H1 (cell line): ENCODE measurements at regions not wholly inside any gene's neighbourhood (a gene's known extent, or its start where the extent isn't known, plus 50 kb on each side); places are given as distances from the start of the nearest gene placed in this dataset.
"Not testable (repeated sequence)": the region's sequence is repeated elsewhere in the genome, so short reads cannot be mapped to it uniquely, and the experiment has no call there.

Source experiments
- CTCF ChIA-PET: fragments of 300-600 bp; sonication (Branson Sonifier 250); formaldehyde crosslinking; loops from one replicate; lab custom pipeline; 2021; ENCODE audit not compliant: partially characterized antibody; lab: Charles Lee
- POLR2A ChIA-PET: fragments of 300-600 bp; sonication (Branson Sonifier 250); formaldehyde crosslinking; loops from one replicate; lab custom pipeline; 2021; ENCODE audit warnings: inconsistent platforms; ENCODE audit not compliant: partially characterized antibody; lab: Charles Lee
- DNase-seq, 2 experiments: peaks; one replicate each; pipeline versions ENCODE4 v3.0.0 to v3.0.0-alpha.2; 2010 to 2022; ENCODE audit warnings: low spot score in 2 of 2, low read depth in 1 of 2, mixed read lengths in 1 of 2
- FAIRE-seq: peaks from 2 replicates; lab custom pipeline; 2011; peaks lifted over from hg19 to GRCh38; lab: Jason Lieb, UNC
- H2AFZ ChIP-seq: 2 replicates; pipeline ENCODE4 v1.8.1; 2012; ENCODE audit warnings: low read length, inconsistent platforms
- H2AK5ac ChIP-seq: 2 replicates; pipeline ENCODE4 v1.6.1; 2013; ENCODE audit warnings: low read depth, low read length
- H2BK120ac ChIP-seq: replicated peaks from 2 replicates; pipeline ENCODE3; 2013; ENCODE audit warnings: low read depth, low read length, inconsistent platforms
- H2BK12ac ChIP-seq: 2 replicates; pipeline ENCODE4 v1.6.1; 2013; ENCODE audit warnings: low read depth, low read length
- H2BK15ac ChIP-seq: 2 replicates; pipeline ENCODE4 v1.6.1; 2013; ENCODE audit warnings: low read length
- H2BK20ac ChIP-seq: 2 replicates; pipeline ENCODE4 v1.6.1; 2013; ENCODE audit warnings: low read length
- H2BK5ac ChIP-seq: 2 replicates; pipeline ENCODE4 v1.6.1; 2013; ENCODE audit warnings: low read depth, low read length
- H3K14ac ChIP-seq: 2 replicates; pipeline ENCODE4 v1.6.1; 2013; ENCODE audit warnings: inconsistent platforms; ENCODE audit not compliant: insufficient read length
- H3K18ac ChIP-seq: 2 replicates; pipeline ENCODE4 v1.6.1; 2013; ENCODE audit warnings: low read length; ENCODE audit errors: extremely low read depth
- H3K23ac ChIP-seq: 2 replicates; pipeline ENCODE4 v1.6.1; 2013; ENCODE audit warnings: inconsistent platforms; ENCODE audit not compliant: insufficient read length
- H3K23me2 ChIP-seq: 2 replicates; pipeline ENCODE4 v1.6.1; 2013; ENCODE audit warnings: low read depth, low read length
- H3K27ac ChIP-seq: 2 replicates; pipeline ENCODE4 v1.6.1; 2011; ENCODE audit warnings: low read depth, low read length, inconsistent platforms
- H3K27me3 ChIP-seq, 4 experiments: replicated peaks in 1 of 4; 1 replicate in 1 of 4; 2 replicates in 3 of 4; pipeline versions ENCODE4 v1.6.1 to v1.8.1; 2011 to 2013; ENCODE audit warnings: low read length in 3 of 4, mild to moderate bottlenecking in 3 of 4, inconsistent platforms in 2 of 4, mixed read lengths in 2 of 4, moderate library complexity in 1 of 4; ENCODE audit not compliant: control insufficient read depth in 3 of 4, insufficient read depth in 3 of 4; ENCODE audit errors: extremely low read depth in 1 of 4
- H3K36me3 ChIP-seq, 4 experiments: 2 replicates each; pipeline versions ENCODE4 v1.6.1 to v1.8.1; 2011 to 2013; ENCODE audit warnings: mild to moderate bottlenecking in 4 of 4, low read length in 3 of 4, moderate library complexity in 2 of 4, control low read depth in 1 of 4, inconsistent platforms in 1 of 4; ENCODE audit not compliant: insufficient read depth in 4 of 4, control insufficient read depth in 2 of 4
- H3K4ac ChIP-seq: replicated peaks from 2 replicates; pipeline ENCODE3; 2013; ENCODE audit warnings: low read length, low read depth, mixed read lengths, inconsistent platforms; ENCODE audit not compliant: insufficient read length
- H3K4me1 ChIP-seq, 4 experiments: replicated peaks in 1 of 4; 1 replicate in 1 of 4; 2 replicates in 3 of 4; pipeline versions ENCODE4 v1.6.1 to v1.8.1; 2011 to 2013; ENCODE audit warnings: low read length in 3 of 4, inconsistent platforms in 2 of 4, mixed read lengths in 1 of 4; ENCODE audit not compliant: insufficient read depth in 4 of 4, control insufficient read depth in 3 of 4
- H3K4me2 ChIP-seq, 2 experiments: 2 replicates each; pipeline versions ENCODE4 v1.6.1 to v1.8.1; 2011 to 2013; ENCODE audit warnings: low read depth in 2 of 2, low read length in 2 of 2, control low read depth in 1 of 2, inconsistent platforms in 1 of 2, mild to moderate bottlenecking in 1 of 2; ENCODE audit not compliant: insufficient read depth in 1 of 2
- H3K4me3 ChIP-seq, 4 experiments: fragments of 200-600, 300-600 bp in 1 of 4; sonication (generic), shearing (Covaris generic), sonication (Bioruptor Twin) in 1 of 4; 2 replicates each; pipeline versions ENCODE4 v1.5.1 to v1.8.1; 2011 to 2016; ENCODE audit warnings: low read length in 4 of 4, low read depth in 3 of 4, control low read depth in 2 of 4, inconsistent platforms in 2 of 4, mild to moderate bottlenecking in 2 of 4, mixed read lengths in 1 of 4, moderate library complexity in 1 of 4; ENCODE audit not compliant: insufficient read depth in 2 of 4; ENCODE audit errors: extremely low read depth in 1 of 4
- H3K56ac ChIP-seq: replicated peaks from 2 replicates; pipeline ENCODE3; 2013; ENCODE audit warnings: low read depth, mild to moderate bottlenecking, mixed read lengths, low read length, inconsistent platforms; ENCODE audit not compliant: insufficient read length
- H3K79me1 ChIP-seq: 2 replicates; pipeline ENCODE4 v1.6.1; 2013; ENCODE audit warnings: low read depth, low read length, control low read depth
- H3K79me2 ChIP-seq, 2 experiments: 2 replicates each; pipeline versions ENCODE4 v1.6.1 to v1.8.1; 2012 to 2013; ENCODE audit warnings: low read length in 2 of 2, mild to moderate bottlenecking in 2 of 2, inconsistent platforms in 1 of 2; ENCODE audit not compliant: insufficient read depth in 2 of 2, control insufficient read depth in 1 of 2
- H3K9ac ChIP-seq, 4 experiments: replicated peaks in 1 of 4; 1 replicate in 1 of 4; 2 replicates in 3 of 4; pipeline versions ENCODE4 v1.6.1 to v1.8.1; 2011 to 2013; ENCODE audit warnings: low read depth in 3 of 4, low read length in 3 of 4, control low read depth in 2 of 4, mild to moderate bottlenecking in 2 of 4, moderate library complexity in 2 of 4, inconsistent platforms in 1 of 4; ENCODE audit errors: extremely low read depth in 1 of 4
- H3K9me3 ChIP-seq, 2 experiments: 2 replicates each; pipeline versions ENCODE4 v1.6.1 to v1.8.1; 2012 to 2013; ENCODE audit warnings: mild to moderate bottlenecking in 2 of 2, moderate library complexity in 2 of 2, control low read depth in 1 of 2, inconsistent platforms in 1 of 2, low read depth in 1 of 2, low read length in 1 of 2, mixed read lengths in 1 of 2; ENCODE audit not compliant: insufficient read depth in 2 of 2
- H4K20me1 ChIP-seq, 2 experiments: replicated peaks in 1 of 2; 2 replicates each; pipeline versions ENCODE3 to v1.8.1; 2011 to 2013; ENCODE audit warnings: inconsistent platforms in 2 of 2, low read length in 2 of 2, mild to moderate bottlenecking in 1 of 2; ENCODE audit not compliant: insufficient read depth in 2 of 2, control insufficient read depth in 1 of 2
- H4K5ac ChIP-seq: 2 replicates; pipeline ENCODE4 v1.6.1; 2013; ENCODE audit warnings: low read length, low read depth, mixed read lengths, inconsistent platforms; ENCODE audit not compliant: insufficient read length
- H4K8ac ChIP-seq: 2 replicates; pipeline ENCODE4 v1.8.0; 2013; ENCODE audit warnings: mild to moderate bottlenecking, moderate library complexity, low read length, inconsistent platforms; ENCODE audit not compliant: insufficient read depth; ENCODE audit errors: extremely low read depth
- H4K91ac ChIP-seq: replicated peaks from 2 replicates; pipeline ENCODE3; 2013; ENCODE audit warnings: low read length, mixed read lengths, inconsistent platforms; ENCODE audit not compliant: insufficient read length
- WGBS, 2 experiments: shearing (Covaris generic) in 1 of 2; methylation state at CpG; one replicate each; pipeline versions ENCODE4 v1.1.6 to v1.1.7; 2013 to 2015; ENCODE audit warnings: low lambda C conversion rate in 2 of 2, mixed read lengths in 2 of 2, inconsistent platforms in 1 of 2, low coverage in 1 of 2, missing lambda C conversion rate in 1 of 2; ENCODE audit not compliant: insufficient replicate concordance in 2 of 2, insufficient coverage in 1 of 2, insufficient read length in 1 of 2; ENCODE audit errors: extremely low coverage in 1 of 2, missing lambda C conversion rate in 1 of 2; 5-methylcytosine and 5-hydroxymethylcytosine counted together

DNA sequence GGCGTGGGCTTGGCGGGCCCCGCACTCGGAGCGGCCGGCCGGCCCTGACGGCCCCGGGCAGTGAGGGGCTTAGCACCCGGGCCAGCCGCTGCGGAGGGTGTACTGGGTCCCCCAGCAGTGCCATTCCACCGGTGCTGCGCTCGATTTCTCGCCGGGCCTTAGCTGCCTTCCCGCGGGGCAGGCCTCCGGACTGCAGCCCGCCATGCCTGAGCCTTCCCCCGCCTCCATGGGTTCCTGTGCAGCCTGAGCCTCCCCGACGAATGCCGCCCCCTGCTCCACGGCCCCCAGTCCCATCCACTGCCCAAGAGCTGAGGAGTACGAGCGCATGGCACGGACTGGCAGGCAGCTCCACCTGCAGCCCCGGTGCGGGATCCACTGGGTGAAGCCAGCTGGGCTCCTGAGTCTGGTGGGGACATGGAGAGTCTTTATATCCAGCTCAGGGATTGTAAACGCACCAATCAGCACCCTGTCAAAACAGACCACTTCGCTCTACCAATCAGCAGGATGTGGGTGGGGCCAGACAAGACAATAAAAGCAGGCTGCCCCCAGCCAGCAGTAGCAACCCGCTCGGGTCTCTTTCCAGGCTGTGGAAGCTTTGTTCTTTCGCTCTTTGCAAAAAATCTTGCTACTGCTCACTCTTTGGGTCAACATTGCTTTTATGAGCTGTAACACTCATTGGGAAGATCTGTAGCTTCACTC, 501.2 kb upstream of the DPH6 start:
- H3K18ac ChIP-seq, H3K14ac ChIP-seq, H2BK120ac ChIP-seq, H3K4me3 ChIP-seq, H2BK12ac ChIP-seq, H2BK15ac ChIP-seq, H4K20me1 ChIP-seq, H3K27ac ChIP-seq, H2BK5ac ChIP-seq, H3K36me3 ChIP-seq, H2AK5ac ChIP-seq, H3K27me3 ChIP-seq, DNase-seq, H3K9ac ChIP-seq, H3K79me1 ChIP-seq, H3K56ac ChIP-seq, H4K91ac ChIP-seq, H3K4me1 ChIP-seq, H3K4me2 ChIP-seq, H4K8ac ChIP-seq, H3K4ac ChIP-seq, H3K79me2 ChIP-seq, H3K23me2 ChIP-seq, H2BK20ac ChIP-seq, H3K23ac ChIP-seq, H3K9me3 ChIP-seq, FAIRE-seq, H4K5ac ChIP-seq: not testable (repeated sequence)
- H2AFZ ChIP-seq, result peak overlapping the region; percentile 89; the same call in 1 of the 2 replicates
- 95% methylated on average over 33 of the region's 36 CpGs; no CpG with 5 or more reads in 1 of the 2 experiments for WGBS, 2 experiments
- ChIA-PET CTCF (interaction anchor here (1.1 kb wide), 1 partner anchor 11 kb away, joined by 3 read pairs; no protein-coding TSS in a partner anchor), POLR2A (interaction anchor here (0.6 kb wide), 1 partner anchor 10 kb away, joined by 3 read pairs; no protein-coding TSS in a partner anchor)
